ENCODE measurements at regions not wholly inside any gene's neighbourhood (a gene's known extent, or its start where the extent isn't known, plus 50 kb on each side); places are given as distances from the start of the nearest gene placed in this dataset.
"Not testable (repeated sequence)": the region's sequence is repeated elsewhere in the genome, so short reads cannot be mapped to it uniquely, and the experiment has no call there.

GRCh38 chrX:120746153-120746552 is 116.3 kb upstream of the C1GALT1C1 start:
- Mint-ChIP-seq H3K27ac (no peak overlapping the region), H3K4me3 (no peak overlapping the region)
- no peak for ATAC-seq (ENCODE audit: low read depth)

GRCh38 chrX:120742946-120743665 is 113.3 kb upstream of the C1GALT1C1 start:
- no peak for DNase-seq
- ATAC-seq (ENCODE audit: low read depth): no peak
- H3K4me3 Mint-ChIP-seq: no peak overlapping the region
- H3K27me3 Mint-ChIP-seq: peaks cover 2% of the 10 kb centered on the region
- POLR2A ChIA-PET: no interaction called here
- peaks cover 1% of the 10 kb centered on the region for H3K4me1 Mint-ChIP-seq
- H3K27ac Mint-ChIP-seq: no peak overlapping the region
- H3K36me3 Mint-ChIP-seq: peaks cover 5% of the 10 kb centered on the region
- H3K9me3 Mint-ChIP-seq: peaks cover 2% of the 10 kb centered on the region

More at GRCh38 chrX:120746153-120746552, 116.3 kb upstream of the C1GALT1C1 start:
- Mint-ChIP-seq H3K9me3 (peaks cover 2% of the 10 kb centered on the region), H3K36me3 (peaks cover 5% of the 10 kb centered on the region), H3K4me1 (peaks cover 6% of the 10 kb centered on the region), H3K27me3 (peaks cover 2% of the 10 kb centered on the region)
- POLR2A ChIA-PET: no interaction called here
- no peak for DNase-seq

- POLR2A ChIA-PET: no interaction called here
- H3K4me1 Mint-ChIP-seq: peaks cover 1% of the 10 kb centered on the region
- DNase-seq (no peak), ATAC-seq (ENCODE audit: low read depth) (no peak)
- peaks cover 2% of the 10 kb centered on the region for H3K9me3 Mint-ChIP-seq
- H3K27ac Mint-ChIP-seq: no peak overlapping the region
- peaks cover 2% of the 10 kb centered on the region for H3K27me3 Mint-ChIP-seq
- H3K4me3 Mint-ChIP-seq: no peak overlapping the region
- peaks cover 5% of the 10 kb centered on the region for H3K36me3 Mint-ChIP-seq
Measured at GRCh38 chrX:120741452-120741851, 111.6 kb upstream of the C1GALT1C1 start.

- peaks cover 4% of the 10 kb centered on the region for H3K36me3 Mint-ChIP-seq
- H3K27ac Mint-ChIP-seq: no peak overlapping the region
- ATAC-seq (ENCODE audit: low read depth): no peak
- no peak overlapping the region for H3K4me3 Mint-ChIP-seq
- peaks cover 2% of the 10 kb centered on the region for H3K9me3 Mint-ChIP-seq
- no peaks in the 10 kb centered on the region for H3K27me3 Mint-ChIP-seq
- no peak for DNase-seq
- POLR2A ChIA-PET: no interaction called here
- H3K4me1 Mint-ChIP-seq: peaks cover 1% of the 10 kb centered on the region
Measured at GRCh38 chrX:120740072-120740471, 110.2 kb upstream of the C1GALT1C1 start.

GRCh38 chrX:120739300-120739699 is 109.4 kb upstream of the C1GALT1C1 start:
- no peak overlapping the region for H3K27ac Mint-ChIP-seq
- POLR2A ChIA-PET: no interaction called here
- DNase-seq (no peak), ATAC-seq (ENCODE audit: low read depth) (no peak)
- no peaks in the 10 kb centered on the region for H3K27me3 Mint-ChIP-seq
- H3K36me3 Mint-ChIP-seq: no peaks in the 10 kb centered on the region
- no peaks in the 10 kb centered on the region for H3K9me3 Mint-ChIP-seq
- H3K4me3 Mint-ChIP-seq: no peak overlapping the region
- peaks cover 1% of the 10 kb centered on the region for H3K4me1 Mint-ChIP-seq

- ATAC-seq (ENCODE audit: low read depth): no peak
- H3K27me3 Mint-ChIP-seq: no peaks in the 10 kb centered on the region
Measured at GRCh38 chrX:120736989-120737388, 107.1 kb upstream of the C1GALT1C1 start.

GRCh38 chrX:120735966-120736365 is 106.1 kb upstream of the C1GALT1C1 start:
- peaks cover 1% of the 10 kb centered on the region for H3K4me1 Mint-ChIP-seq
- POLR2A ChIA-PET: no interaction called here
- H3K9me3 Mint-ChIP-seq: no peaks in the 10 kb centered on the region
- no peak overlapping the region for H3K27ac Mint-ChIP-seq
- no peaks in the 10 kb centered on the region for H3K27me3 Mint-ChIP-seq
- ATAC-seq (ENCODE audit: low read depth) (no peak), DNase-seq (no peak)
- no peaks in the 10 kb centered on the region for H3K36me3 Mint-ChIP-seq
- H3K4me3 Mint-ChIP-seq: no peak overlapping the region

More at GRCh38 chrX:120736989-120737388, 107.1 kb upstream of the C1GALT1C1 start:
- H3K9me3 Mint-ChIP-seq: no peaks in the 10 kb centered on the region
- DNase-seq: no peak
- POLR2A ChIA-PET: no interaction called here
- H3K4me1 Mint-ChIP-seq: peaks cover 1% of the 10 kb centered on the region
- no peak overlapping the region for H3K4me3 Mint-ChIP-seq
- H3K36me3 Mint-ChIP-seq: no peaks in the 10 kb centered on the region
- no peak overlapping the region for H3K27ac Mint-ChIP-seq

- H3K9me3 Mint-ChIP-seq: peaks cover 2% of the 10 kb centered on the region
- no peaks in the 10 kb centered on the region for H3K36me3 Mint-ChIP-seq
- POLR2A ChIA-PET: no interaction called here
- no peak overlapping the region for H3K4me3 Mint-ChIP-seq
- H3K4me1 Mint-ChIP-seq: no peaks in the 10 kb centered on the region
- H3K27ac Mint-ChIP-seq: no peak overlapping the region
- no peak for ATAC-seq (ENCODE audit: low read depth)
- DNase-seq: no peak
- no peaks in the 10 kb centered on the region for H3K27me3 Mint-ChIP-seq
Measured at GRCh38 chrX:120732879-120733278, 103.0 kb upstream of the C1GALT1C1 start.

- Mint-ChIP-seq H3K4me1 (no peaks in the 10 kb centered on the region), H3K36me3 (no peaks in the 10 kb centered on the region), H3K4me3 (no peak overlapping the region), H3K9me3 (peaks cover 2% of the 10 kb centered on the region), H3K27ac (no peak overlapping the region), H3K27me3 (no peaks in the 10 kb centered on the region)
- POLR2A ChIA-PET: no interaction called here
- DNase-seq: no peak
- ATAC-seq (ENCODE audit: low read depth): no peak
Measured at GRCh38 chrX:120732461-120732860, 102.6 kb upstream of the C1GALT1C1 start.

GRCh38 chrX:120731386-120731785 is 101.5 kb upstream of the C1GALT1C1 start:
- no peaks in the 10 kb centered on the region for H3K27me3 Mint-ChIP-seq
- H3K4me1 Mint-ChIP-seq: no peaks in the 10 kb centered on the region
- no peak for ATAC-seq (ENCODE audit: low read depth)
- no peak overlapping the region for H3K4me3 Mint-ChIP-seq
- H3K27ac Mint-ChIP-seq: no peak overlapping the region
- DNase-seq: no peak
- H3K9me3 Mint-ChIP-seq: peaks cover 2% of the 10 kb centered on the region
- POLR2A ChIA-PET: no interaction called here
- no peaks in the 10 kb centered on the region for H3K36me3 Mint-ChIP-seq

- DNase-seq; H3K27me3 Mint-ChIP-seq; H3K36me3 Mint-ChIP-seq; POLR2A ChIA-PET; H3K4me3 Mint-ChIP-seq; ATAC-seq (ENCODE audit: low read depth); H3K9me3 Mint-ChIP-seq; H3K27ac Mint-ChIP-seq; H3K4me1 Mint-ChIP-seq: not testable (repeated sequence)
Measured at GRCh38 chrX:120729506-120730255, 99.8 kb upstream of the C1GALT1C1 start.

- no peaks in the 10 kb centered on the region for H3K4me1 Mint-ChIP-seq
- POLR2A ChIA-PET: no interaction called here
- H3K27ac Mint-ChIP-seq: no peak overlapping the region
- H3K9me3 Mint-ChIP-seq: peaks cover 2% of the 10 kb centered on the region
- H3K27me3 Mint-ChIP-seq: no peaks in the 10 kb centered on the region
- ATAC-seq (ENCODE audit: low read depth): no peak
- no peak overlapping the region for H3K4me3 Mint-ChIP-seq
- H3K36me3 Mint-ChIP-seq: no peaks in the 10 kb centered on the region
- no peak for DNase-seq
Measured at GRCh38 chrX:120727911-120728310, 98.1 kb upstream of the C1GALT1C1 start.

- ATAC-seq (ENCODE audit: low read depth): no peak
- peaks cover 2% of the 10 kb centered on the region for H3K9me3 Mint-ChIP-seq
Measured at GRCh38 chrX:120727452-120727851, 97.6 kb upstream of the C1GALT1C1 start.

GRCh38 chrX:120726294-120726693 is 96.4 kb upstream of the C1GALT1C1 start:
- Mint-ChIP-seq H3K27ac (no peak overlapping the region), H3K4me3 (no peak overlapping the region), H3K4me1 (no peaks in the 10 kb centered on the region), H3K27me3 (no peaks in the 10 kb centered on the region), H3K9me3 (peaks cover 2% of the 10 kb centered on the region), H3K36me3 (no peaks in the 10 kb centered on the region)
- POLR2A ChIA-PET: no interaction called here
- DNase-seq: no peak
- no peak for ATAC-seq (ENCODE audit: low read depth)

More at GRCh38 chrX:120727452-120727851, 97.6 kb upstream of the C1GALT1C1 start:
- Mint-ChIP-seq H3K4me3 (no peak overlapping the region), H3K4me1 (no peaks in the 10 kb centered on the region), H3K36me3 (no peaks in the 10 kb centered on the region), H3K27ac (no peak overlapping the region), H3K27me3 (no peaks in the 10 kb centered on the region)
- POLR2A ChIA-PET: no interaction called here
- no peak for DNase-seq

Measured in activated naive CD8-positive, alpha-beta T cell treated with anti-CD3 and anti-CD28 coated beads, Interleukin-2, amount 10 ng/mL, durations not matched to agents 7 days and 5 days (primary cell).